Posterior cingulate gyrus (tissue), 11 donors: ENCODE measurements at regions not wholly inside any gene's neighbourhood (a gene's known extent, or its start where the extent isn't known, plus 50 kb on each side); places are given as distances from the start of the nearest gene placed in this dataset.
A peak's percentile ranks its signal among the peaks of the same experiment; 100 is the strongest.
"Not testable (repeated sequence)": the region's sequence is repeated elsewhere in the genome, so short reads cannot be mapped to it uniquely, and the experiment has no call there.

Experiments used
- DNase-seq, 10 donors: peaks; one replicate each; pipeline versions ENCODE4 v3.0.0 to v3.0.0-alpha.2; 2020 to 2021; ENCODE audit warnings: mixed read lengths in 3 of 10
- intact Hi-C: fragments of 100-400 bp; cut with DNase I; formaldehyde crosslinking; loops from one replicate; pipeline ENCODE4 v1.15.1; 2023

DNA sequence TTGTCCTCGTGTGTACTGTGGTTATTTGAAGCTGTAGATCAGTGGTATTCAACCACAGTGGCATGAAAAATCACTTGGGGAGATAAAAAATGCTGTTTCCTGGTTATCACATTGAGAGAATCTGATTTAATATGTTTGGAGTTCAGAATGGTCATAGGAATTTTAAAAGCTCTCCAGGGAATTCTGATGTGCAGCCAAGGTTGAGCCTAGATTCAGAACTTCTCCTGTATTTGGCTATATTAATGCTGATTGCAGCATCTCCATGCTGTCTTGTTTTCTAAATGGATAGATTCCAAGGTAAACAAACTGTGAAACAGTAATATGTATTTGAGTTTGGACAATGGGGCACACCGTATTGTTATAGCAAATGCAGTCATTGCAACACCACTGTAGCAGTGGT is 982.2 kb upstream of the FBXO33 start:
- DNase-seq = no peak
- intact Hi-C loops = no loop called here

DNA sequence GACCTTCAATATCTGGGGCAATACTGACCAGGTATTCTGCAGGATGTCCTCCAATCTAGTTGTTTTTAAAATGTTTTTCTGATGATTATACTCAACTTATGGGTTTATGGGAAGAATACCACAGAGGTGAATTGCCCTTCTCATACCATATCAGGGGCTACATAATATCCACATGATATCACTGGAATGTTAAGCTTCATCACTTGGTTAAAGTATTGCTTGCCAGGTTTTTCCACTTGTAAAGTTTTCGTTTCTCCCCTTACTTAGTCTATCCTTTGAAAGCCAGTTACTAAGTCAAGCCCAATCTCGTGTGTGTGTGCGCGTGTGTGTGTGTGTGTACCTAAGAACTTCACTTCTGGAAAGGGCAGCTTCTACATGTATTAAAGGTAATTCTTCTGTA is 980.9 kb upstream of the FBXO33 start:
- intact Hi-C loops = no loop called here
- no peak for DNase-seq

DNA sequence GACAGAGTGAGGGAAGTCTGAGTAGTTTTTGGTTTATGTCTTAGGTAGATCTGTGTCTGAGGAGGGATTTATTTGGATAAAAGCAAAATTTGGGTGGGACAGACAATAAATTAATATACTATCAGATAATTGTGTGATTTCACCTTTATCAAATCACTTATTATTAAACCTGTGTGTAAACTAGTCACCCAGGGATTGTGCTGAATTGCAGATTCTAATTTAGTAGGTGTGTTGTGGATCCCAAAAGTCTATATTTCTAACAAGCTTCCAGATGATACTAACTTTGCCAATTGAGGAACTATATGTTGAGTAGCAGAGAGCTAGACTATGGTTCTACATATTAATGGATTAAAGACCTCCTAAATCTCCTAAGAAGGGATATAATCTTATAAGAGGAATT is 978.5 kb upstream of the FBXO33 start:
- intact Hi-C loops = no loop called here
- DNase-seq = no peak

DNA sequence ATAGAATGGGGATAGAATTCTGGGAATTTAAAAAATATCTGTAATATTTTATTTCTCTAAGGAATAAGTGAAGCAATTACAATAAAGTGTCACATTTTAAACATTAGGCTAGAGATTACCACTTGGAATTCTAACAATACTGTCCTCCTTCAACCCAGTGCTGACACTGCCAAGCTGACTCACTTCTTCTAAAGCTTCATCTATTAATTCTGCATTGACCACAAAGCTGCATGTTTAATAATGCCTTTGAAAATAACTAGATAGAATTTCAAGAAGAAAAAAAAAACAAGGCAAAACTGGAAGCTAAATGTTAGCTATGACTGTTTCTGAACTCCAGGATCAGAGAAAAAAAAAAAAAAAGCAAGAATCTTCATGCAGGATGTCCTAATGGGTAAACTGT is 970.7 kb upstream of the FBXO33 start:
- no peak for DNase-seq
- intact Hi-C loops = no loop called here

DNA sequence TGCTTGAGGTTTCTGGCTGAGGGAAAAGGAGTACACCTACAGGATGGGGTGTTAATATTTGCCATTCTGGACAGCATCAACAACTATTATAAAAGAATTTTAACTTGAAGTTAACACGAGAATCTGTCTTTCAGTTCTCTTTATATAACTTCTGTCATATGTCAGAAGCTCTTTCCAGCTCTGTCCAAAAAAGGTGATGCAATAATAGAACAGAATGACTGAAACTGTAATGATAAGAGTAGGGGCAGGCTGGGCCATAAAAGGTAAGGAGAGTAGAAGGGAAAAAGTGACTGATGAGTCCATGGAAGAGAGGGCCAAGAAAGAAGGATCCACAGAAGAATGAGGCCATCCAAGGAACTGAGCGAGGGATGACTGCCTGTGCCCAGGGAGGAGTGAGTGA is 966.7 kb upstream of the FBXO33 start:
- DNase-seq = no peak
- intact Hi-C loops = no loop called here

DNA sequence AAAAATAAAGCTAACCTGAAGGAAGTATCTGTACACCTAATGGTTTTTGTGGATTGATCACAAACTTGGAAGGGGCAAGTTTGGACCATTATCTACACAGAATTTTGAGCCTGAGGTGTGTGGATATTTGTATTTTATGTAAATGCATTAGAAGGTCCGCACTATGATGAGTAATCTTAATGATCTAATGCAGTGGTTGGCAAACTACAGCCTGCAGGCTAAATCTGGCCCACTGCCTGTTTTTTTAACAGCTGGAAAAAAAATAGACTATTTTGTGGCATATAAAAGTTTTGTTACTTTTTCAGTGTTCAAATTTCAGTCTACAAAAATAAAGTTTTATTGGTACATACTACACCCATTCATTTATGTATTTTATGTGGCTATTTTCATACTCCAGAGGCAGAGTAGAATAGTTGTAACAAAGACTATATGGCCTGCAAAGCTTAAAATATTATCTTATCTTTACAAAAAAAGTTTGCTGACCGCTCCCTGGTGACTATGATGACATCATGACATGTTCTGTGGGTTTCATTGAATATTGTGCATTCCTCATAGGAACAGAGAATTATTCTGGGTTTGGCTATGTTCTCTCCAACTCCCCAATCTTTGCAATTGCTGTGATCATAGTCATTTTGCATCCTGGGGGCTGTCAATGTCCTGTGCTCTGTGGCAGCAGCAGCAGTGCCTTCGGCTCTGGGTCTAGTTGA is 962.6 kb upstream of the FBXO33 start:
- DNase-seq = no peak
- intact Hi-C loops = no loop called here

DNA sequence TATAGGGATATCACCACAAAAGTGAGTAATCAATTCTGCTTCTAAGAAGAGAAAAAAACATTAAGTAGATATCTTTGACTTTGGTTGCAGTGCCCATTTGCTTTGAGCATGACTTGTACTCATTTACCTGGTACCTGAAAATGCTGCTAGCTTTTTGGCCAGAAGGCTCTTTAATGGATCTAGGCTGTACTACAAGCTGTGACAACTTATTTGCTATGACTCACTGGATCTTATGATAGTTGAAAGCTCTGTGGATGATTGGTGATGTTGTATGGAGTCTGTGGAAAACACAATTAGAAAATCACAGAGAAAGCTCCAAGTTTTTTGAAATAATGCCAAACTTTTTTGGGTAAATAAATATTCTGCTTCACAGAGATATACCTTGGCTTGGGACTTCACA is 960.9 kb upstream of the FBXO33 start:
- no peak for DNase-seq
- intact Hi-C loops = no loop called here

DNA sequence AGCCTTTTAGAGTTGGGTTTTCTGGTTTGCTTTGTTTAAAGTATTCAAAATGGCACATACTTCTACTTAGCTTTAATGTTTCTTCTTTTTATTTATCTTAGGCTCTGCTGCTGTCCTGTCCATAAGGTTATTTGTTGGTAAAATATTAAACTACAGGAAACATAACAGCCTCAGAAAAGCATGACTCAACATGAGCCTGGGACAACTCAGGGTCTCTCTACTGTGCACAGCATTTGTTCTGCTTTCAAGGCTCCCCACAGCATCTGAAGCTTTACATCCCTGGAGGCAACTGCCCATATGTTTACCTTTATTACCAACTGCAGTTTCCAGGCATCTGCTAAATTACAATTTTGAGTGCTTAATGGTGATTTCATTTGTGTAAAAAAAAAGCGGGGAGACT is 954.2 kb upstream of the FBXO33 start:
- intact Hi-C loops = no loop called here
- no peak for DNase-seq

DNA sequence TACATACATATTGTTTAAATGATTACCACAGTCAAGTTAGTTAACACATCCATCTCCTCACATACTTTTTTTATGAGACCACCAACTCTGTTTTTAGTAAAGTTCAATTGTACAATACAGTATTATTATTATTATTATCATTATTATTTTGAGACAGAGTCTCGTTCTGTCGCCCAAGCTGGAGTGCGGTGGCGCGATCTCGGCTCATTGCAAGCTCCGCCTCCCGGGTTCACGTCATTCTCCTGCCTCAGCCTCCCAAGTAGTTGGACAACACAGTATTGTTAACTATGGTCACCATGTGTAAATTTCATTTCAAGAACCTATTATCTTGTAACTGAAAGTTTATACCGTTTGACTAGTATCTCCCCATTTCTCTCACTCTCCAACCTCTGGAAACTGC is 942.0 kb upstream of the FBXO33 start:
- intact Hi-C loops = no loop called here
- DNase-seq = peak in 2 of 10 donors; percentile 42 to 71

DNA sequence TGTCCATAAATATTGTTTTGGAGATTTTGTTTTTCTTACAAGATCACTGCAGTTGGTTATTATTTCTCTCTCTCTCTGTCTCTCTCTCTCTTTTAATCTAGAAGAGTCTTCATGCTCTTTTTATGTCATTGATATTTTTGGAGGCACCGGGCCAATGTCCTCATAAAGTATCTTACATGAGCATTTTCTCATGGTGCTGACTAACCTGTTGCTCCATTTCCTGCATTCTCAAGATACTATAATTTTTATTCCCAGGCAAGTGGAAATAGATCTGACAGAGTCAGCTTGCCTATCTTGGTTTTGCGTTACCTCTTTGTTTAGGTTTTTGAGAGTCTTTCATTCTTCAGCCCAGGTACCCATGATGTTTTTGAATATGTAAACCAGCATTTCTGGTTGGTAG is 938.8 kb upstream of the FBXO33 start:
- intact Hi-C loops = no loop called here
- no peak for DNase-seq

DNA sequence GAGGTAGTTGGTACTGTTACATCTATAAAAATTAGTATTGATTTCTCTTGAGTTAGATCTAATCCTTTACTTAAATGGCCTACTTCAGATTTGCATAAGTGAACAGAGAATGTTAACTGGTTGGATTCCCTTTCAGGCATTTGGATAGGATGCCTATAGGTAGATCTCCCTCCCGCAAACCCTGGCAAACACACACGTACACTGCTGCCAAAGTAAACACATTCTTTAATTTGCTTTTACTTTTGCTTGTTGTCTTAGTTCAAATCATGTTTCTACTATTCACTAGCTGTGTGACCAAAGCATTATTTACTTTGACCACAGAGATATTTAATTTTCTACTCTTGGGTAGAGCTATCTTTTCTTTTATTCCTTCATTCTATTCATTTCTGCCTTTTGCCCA is 936.1 kb upstream of the FBXO33 start:
- intact Hi-C loops = no loop called here
- DNase-seq = no peak

DNA sequence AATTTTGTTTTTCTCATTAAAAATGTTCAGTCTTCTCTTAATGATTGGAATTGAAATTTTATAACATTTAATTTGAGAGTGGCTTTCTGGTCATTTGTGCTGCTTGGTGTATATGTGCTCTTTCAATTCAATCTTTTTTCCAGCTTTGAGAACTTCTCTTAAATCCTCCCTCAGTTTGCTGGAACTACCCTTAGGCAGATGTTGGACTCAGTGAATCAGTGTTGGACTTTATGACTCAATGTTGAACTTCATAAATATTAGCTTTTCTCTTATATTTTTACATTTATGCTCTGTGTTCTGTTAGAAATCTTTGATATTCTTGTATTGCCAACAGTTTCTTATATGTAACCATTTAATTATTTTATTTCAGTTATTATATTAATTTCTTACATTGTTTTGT is 935.5 kb upstream of the FBXO33 start:
- DNase-seq = no peak
- intact Hi-C loops = no loop called here

DNA sequence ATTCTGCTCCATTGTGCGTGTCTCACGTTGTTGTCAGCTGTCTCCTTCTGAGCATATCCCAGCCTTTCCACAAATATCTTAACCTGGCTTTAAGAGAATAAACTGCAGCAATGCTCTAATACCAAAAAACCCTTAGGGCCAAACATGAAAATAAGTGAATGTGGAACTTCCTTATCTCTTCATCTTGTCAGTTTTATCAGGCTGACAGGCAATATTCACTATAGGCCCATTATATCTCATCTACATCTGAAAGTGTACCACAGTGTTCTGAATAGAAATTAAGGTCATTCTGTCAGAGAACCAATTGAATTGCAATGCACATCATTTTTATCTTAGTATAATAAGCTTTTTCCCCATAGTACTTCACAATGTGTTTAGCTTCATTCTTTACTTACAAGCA is 933.1 kb upstream of the FBXO33 start:
- intact Hi-C loops = no loop called here
- DNase-seq = no peak

DNA sequence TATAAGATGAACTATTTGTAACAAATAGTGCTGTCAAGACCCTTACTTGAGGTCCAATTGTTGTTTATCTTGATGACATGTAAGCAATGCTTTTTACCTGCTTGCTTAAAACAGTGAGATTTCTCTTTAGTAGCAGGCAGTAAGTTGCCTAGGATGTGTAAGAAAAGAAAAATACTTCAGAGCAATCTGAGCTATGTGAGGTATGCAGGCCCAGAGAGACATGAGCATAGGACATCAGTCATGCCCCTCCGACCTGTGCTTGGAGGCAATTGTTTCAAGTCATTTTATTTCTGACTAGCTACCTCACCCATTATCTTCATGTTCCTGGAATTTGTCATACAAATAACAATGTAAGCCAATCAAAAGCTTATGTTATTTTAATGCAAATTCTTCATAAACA is 930.6 kb upstream of the FBXO33 start:
- DNase-seq = no peak
- intact Hi-C loops = no loop called here

DNA sequence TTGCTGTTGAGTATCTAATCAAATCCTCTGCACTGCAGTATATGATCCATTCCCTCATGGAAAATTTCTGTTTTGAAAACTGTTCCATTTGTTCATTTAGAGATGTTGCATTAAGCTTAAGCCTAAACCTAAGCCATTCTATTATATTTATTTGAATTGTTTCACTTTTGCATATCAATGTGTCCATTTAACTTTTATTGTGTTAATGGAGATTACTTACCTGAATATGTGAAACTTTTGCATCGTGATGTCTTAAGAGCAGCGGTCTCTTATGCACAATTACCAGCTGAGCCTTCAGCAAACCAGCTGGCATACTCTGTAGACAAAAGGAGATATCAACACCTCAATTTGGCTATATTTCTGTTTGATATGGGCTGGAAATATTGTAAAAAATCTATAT is 922.5 kb upstream of the FBXO33 start:
- intact Hi-C loops = no loop called here
- DNase-seq = no peak

DNA sequence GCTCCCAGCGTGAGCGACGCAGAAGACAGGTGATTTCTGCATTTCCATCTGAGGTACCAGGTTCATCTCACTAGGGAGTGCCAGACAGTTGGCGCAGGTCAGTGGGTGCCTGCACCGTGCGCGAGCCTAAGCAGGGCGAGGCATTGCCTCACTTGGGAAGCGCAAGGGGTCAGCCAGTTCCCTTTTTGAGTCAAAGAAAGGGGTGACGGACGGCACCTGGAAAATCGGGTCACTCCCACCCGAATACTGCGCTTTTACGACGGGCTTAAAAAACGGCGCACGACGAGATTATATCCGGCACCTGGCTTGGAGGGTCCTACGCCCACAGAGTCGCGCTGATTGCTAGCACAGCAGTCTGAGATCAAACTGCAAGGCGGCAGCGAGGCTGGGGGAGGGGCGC is 915.9 kb upstream of the FBXO33 start:
- intact Hi-C loops = not testable (repeated sequence)
- DNase-seq = peak in 2 of 10 donors; percentile 36

DNA sequence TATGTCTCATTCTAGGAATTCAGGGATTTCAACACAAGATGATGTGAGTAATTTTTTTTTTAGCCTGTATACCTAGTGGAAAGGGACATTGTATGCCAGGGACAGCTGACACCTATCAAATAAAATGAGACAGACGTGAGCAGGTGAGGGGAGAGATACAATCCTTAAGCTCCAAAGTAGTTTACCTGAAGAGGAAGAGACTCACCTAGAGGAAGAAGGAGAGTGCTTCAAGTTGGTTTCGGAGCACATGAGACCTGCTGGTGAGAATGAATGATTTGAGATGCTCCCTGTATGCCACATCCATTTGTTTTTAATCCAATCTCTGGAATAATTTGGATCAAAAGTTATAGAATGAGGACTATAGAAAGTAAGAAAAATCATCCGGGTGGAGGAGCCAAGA is 915.4 kb upstream of the FBXO33 start:
- no peak for DNase-seq
- intact Hi-C loops = no loop called here

DNA sequence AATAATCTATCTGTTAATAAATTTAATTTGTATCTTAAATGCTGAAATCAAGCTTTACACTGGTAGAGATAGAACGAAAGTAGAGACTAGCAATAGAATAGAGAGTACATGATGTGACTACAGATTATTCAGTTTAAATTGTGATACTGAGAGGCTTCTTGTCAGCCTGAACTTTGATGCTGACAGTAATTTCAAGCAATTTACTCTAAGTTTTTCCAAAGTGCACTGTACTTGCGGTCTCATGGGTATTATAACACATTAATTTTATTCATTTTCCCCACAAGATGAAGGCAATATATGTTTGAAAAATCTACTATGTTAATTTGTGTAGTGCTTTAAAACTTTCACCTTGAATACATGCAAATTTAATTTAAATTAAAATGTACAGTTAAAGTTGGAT is 914.0 kb upstream of the FBXO33 start:
- DNase-seq = no peak
- intact Hi-C loops = no loop called here

DNA sequence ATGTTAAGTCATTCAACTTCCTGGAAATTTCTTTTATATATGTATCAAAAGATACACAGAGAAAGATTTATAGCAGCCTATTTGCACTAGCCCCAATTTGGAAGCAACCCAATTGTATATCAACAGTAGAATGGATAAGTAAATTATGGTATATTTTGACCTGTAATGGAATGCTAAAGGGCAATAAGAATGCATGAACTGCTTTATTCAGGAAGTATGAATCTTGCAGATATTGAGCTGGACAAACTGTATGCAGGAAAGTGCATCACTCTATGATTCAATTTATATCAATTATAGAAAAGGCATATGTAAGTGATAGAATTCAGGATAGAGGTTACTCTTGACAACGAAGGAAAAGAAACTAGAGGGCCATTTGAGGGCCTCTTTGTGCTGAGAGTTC is 913.1 kb upstream of the FBXO33 start:
- intact Hi-C loops = no loop called here
- DNase-seq = no peak

DNA sequence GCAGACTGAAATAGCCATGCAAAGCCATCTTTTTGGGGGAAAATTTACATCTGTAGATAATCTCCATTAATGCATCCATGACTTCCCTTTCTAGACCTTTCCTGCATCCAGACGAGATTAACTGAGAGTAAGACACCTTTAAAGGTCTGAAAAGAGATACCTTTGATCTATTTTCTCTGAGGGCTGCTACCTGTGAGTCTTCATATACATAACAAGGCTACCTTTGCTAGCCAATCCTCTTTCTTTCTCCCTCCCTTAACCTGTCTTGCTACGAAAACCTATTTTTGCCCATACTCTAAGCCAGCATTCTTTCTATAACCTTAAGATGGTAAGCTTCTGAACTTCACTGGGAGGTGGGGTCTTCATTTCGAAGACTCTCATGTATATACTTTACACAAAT is 908.5 kb upstream of the FBXO33 start:
- DNase-seq = no peak
- intact Hi-C loops = no loop called here

DNA sequence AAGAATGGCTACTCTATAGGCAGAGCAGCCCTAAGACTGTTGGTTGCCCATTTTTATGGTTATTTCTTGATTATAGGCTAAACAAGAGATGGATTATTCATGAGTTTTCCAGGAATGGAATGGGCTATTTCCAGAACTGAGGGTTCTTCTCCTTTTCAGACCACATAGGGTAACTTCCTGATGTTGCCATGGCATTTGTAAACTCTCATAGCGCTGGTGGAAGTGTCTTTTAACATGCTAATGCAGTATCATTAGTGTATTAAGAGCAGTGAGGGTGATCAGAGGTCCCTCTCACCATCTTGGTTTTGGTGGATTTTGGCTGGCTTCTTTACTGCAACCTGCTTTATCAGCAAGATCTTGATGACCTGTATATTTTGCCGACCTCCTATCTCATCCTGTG is 904.6 kb upstream of the FBXO33 start:
- intact Hi-C loops = no loop called here
- DNase-seq = no peak

DNA sequence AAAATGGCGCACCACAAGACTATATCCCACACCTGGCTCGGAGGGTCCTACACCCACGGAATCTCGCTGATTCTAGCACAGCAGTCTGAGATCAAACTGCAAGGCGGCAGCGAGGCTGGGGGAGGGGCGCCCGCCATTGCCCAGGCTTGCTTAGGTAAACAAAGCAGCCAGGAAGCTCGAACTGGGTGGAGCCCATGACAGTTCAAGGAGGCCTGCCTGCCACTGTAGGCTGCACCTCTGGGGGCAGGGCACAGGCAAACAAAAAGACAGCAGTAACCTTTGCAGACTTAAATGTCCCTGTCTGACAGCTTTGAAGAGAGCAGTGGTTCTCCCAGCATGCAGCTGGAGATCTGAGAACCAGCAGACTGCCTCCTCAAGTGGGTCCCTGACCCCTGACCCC is 894.3 kb upstream of the FBXO33 start:
- DNase-seq = peak in 1 of 10 donors; percentile 45
- intact Hi-C loops = not testable (repeated sequence)

DNA sequence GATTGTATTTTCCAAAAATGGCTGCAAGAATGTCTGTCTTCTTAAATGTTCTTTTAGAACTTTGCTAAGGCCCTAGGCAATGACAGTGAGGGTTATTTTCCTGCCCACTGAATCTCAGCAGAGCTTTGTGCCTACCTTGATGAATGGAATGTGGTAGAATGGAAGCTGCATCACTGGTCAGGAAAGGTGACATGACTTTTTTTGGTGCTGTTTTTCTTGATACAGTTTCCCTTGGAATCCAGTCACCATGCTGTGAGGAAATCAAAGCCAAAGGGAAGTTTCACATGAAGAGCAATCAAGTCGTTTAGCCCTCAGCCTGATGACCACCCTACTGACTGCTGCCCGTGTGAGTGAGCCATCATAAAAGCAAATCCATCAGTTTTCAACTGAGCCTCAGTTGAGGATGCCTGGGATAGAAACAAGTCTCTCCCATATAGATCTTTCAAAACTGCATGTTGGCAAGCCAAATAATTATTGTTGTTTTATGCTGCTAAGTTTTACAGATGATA is 886.0 kb upstream of the FBXO33 start:
- no peak for DNase-seq
- intact Hi-C loops = no loop called here
